T47D (cell line): ENCODE measurements at regions not wholly inside any gene's neighbourhood (a gene's known extent, or its start where the extent isn't known, plus 50 kb on each side); places are given as distances from the start of the nearest gene placed in this dataset.

ENCODE experiments used
- DNase-seq, 2 experiments: peaks; one replicate each; pipeline versions ENCODE4 v3.0.0 to v3.0.0-alpha.2; 2011 to 2012; ENCODE audit warnings: low read depth in 1 of 2, low spot score in 1 of 2
- JUND ChIP-seq: IDR thresholded peaks from 2 replicates; pipeline ENCODE4 v1.6.1; 2012; ENCODE audit warnings: low read depth
- in situ Hi-C: cut with HindIII; loops from 2 replicates; pipeline ENCODE4 v1.10.0; 2016; ENCODE audit warnings: low sequenced_read_pairs, low pct_unique_long_range_greater_than_20kb

GRCh38 chr4:14083150-14083549, 455.6 kb upstream of the BOD1L1 start:
- in situ Hi-C loops = no loop called here
- no peak for TF ChIP-seq JUND
- DNase-seq = no peak

GRCh38 chr4:14084598-14084997, 457.1 kb upstream of the BOD1L1 start:
- no peak for TF ChIP-seq JUND
- in situ Hi-C loops = no loop called here
- DNase-seq = no peak

GRCh38 chr4:14087459-14087858, 459.9 kb upstream of the BOD1L1 start:
- no peak for DNase-seq

GRCh38 chr4:14087921-14088320, 460.4 kb upstream of the BOD1L1 start:
- in situ Hi-C loops = no loop called here
- DNase-seq = no peak
- no peak for TF ChIP-seq JUND

More at GRCh38 chr4:14087459-14087858, 459.9 kb upstream of the BOD1L1 start:
- in situ Hi-C loops = no loop called here
- TF ChIP-seq JUND = no peak

- no peak for DNase-seq
- TF ChIP-seq JUND = no peak
- in situ Hi-C loops = no loop called here
These were observed 464.0 kb upstream of the BOD1L1 start for GRCh38 chr4:14091531-14091930.

GRCh38 chr4:14091966-14092365, 464.4 kb upstream of the BOD1L1 start:
- in situ Hi-C loops = no loop called here
- no peak for TF ChIP-seq JUND
- DNase-seq = no peak

GRCh38 chr4:14092741-14093140, 465.2 kb upstream of the BOD1L1 start:
- no peak for TF ChIP-seq JUND
- in situ Hi-C loops = no loop called here
- no peak for DNase-seq

GRCh38 chr4:14095831-14096230, 468.3 kb upstream of the BOD1L1 start:
- DNase-seq = no peak
- TF ChIP-seq JUND = no peak
- in situ Hi-C loops = no loop called here

GRCh38 chr4:14096396-14096965, 469.0 kb upstream of the BOD1L1 start:
- in situ Hi-C loops = no loop called here
- no peak for DNase-seq
- TF ChIP-seq JUND = no peak

GRCh38 chr4:14100349-14100748, 472.8 kb upstream of the BOD1L1 start:
- no peak for DNase-seq
- in situ Hi-C loops = no loop called here
- TF ChIP-seq JUND = no peak

- DNase-seq = no peak
- in situ Hi-C loops = no loop called here
- TF ChIP-seq JUND = no peak
These were observed 482.9 kb upstream of the BOD1L1 start for GRCh38 chr4:14110407-14110806.

- DNase-seq = no peak
- in situ Hi-C loops = no loop called here
- no peak for TF ChIP-seq JUND
These were observed 484.2 kb upstream of the BOD1L1 start for GRCh38 chr4:14111730-14112181.

GRCh38 chr4:14115106-14115505, 487.6 kb upstream of the BOD1L1 start:
- no peak for DNase-seq
- in situ Hi-C loops = no loop called here
- TF ChIP-seq JUND = no peak

GRCh38 chr4:14117575-14118238, 490.2 kb upstream of the BOD1L1 start:
- no peak for DNase-seq
- in situ Hi-C loops = no loop called here
- no peak for TF ChIP-seq JUND
